ENCODE measurements at regions not wholly inside any gene's neighbourhood (a gene's known extent, or its start where the extent isn't known, plus 50 kb on each side); places are given as distances from the start of the nearest gene placed in this dataset.

DNA sequence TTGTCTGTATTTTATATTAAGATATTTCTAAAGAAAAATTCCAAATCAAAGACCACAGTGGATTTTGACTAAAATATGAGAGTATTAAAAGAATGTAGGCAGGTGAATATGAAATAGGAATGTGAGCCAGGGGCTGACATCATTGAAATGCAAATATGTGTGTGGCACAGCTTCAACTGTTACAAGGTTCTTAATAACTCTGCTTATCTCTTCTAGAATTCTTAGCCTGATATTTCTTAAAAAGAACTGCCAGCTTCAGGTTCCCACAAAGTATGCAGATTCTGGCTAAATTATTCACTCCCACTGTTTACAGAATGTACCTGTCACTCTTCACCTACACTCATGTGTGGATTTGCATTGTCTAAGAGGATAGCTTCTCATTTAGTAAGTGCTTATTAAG lies 274.4 kb downstream of the DIRAS2 start:
- H3K27ac ChIP-seq (ENCODE audit: low read depth): no peak overlapping the region
- ATAC-seq (no peak), DNase-seq (ENCODE audit: low spot score) (no peak)
- no peaks in the 10 kb centered on the region for H3K9me2 ChIP-seq (ENCODE audit: insufficient read depth)
- H4K20me1 ChIP-seq (replicated peaks; ENCODE audit: insufficient read depth): no peaks in the 10 kb centered on the region
- H3K4me1 ChIP-seq (ENCODE audit: insufficient read depth): peaks cover 14% of the 10 kb centered on the region
- H3K4me3 ChIP-seq: no peak overlapping the region
- Mint-ChIP-seq H3K36me3 (ENCODE audit: low read depth) (no peaks in the 10 kb centered on the region), H3K9me3 (no peaks in the 10 kb centered on the region), H3K4me1 (peaks cover 15% of the 10 kb centered on the region), H3K27me3 (ENCODE audit: insufficient read depth, low read depth, poor library complexity) (no peaks in the 10 kb centered on the region), H3K27ac (no peak overlapping the region), H3K4me3 (no peak overlapping the region)
- TF ChIP-seq, protein P1, sequence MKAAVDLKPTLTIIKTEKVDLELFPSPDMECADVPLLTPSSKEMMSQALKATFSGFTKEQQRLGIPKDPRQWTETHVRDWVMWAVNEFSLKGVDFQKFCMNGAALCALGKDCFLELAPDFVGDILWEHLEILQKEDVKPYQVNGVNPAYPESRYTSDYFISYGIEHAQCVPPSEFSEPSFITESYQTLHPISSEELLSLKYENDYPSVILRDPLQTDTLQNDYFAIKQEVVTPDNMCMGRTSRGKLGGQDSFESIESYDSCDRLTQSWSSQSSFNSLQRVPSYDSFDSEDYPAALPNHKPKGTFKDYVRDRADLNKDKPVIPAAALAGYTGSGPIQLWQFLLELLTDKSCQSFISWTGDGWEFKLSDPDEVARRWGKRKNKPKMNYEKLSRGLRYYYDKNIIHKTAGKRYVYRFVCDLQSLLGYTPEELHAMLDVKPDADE (IDR thresholded peaks at IDR 0.05): no peak
- TF ChIP-seq EZH2phosphoT487 (IDR thresholded peaks at IDR 0.05; ENCODE audit: unreplicated experiment): no peak
- no peak for TF ChIP-seq NANOG (IDR thresholded peaks at IDR 0.05; ENCODE audit: borderline replicate concordance)
- TF ChIP-seq CTCF (conservative IDR thresholded peaks at IDR 0.05; ENCODE audit: low read depth in 2 of 2): no peak
- TF ChIP-seq EZH2 (IDR thresholded peaks at IDR 0.05; ENCODE audit: low read depth, unreplicated experiment): no peak
- no peak for TF ChIP-seq JUNB (IDR thresholded peaks at IDR 0.05; ENCODE audit: unreplicated experiment)
- TF ChIP-seq POLR2AphosphoS5 (IDR thresholded peaks at IDR 0.05; ENCODE audit: low read depth): no peak
- TF ChIP-seq CREB1 (CRISPR knock-in tag; IDR thresholded peaks at IDR 0.05; ENCODE audit: low read depth): no peak
- no peak for TF ChIP-seq ZNF462 (CRISPR knock-in tag; IDR thresholded peaks at IDR 0.05)
- TF ChIP-seq ZNF331 (CRISPR knock-in tag; IDR thresholded peaks at IDR 0.05; ENCODE audit: low read depth): no peak
- TF ChIP-seq ZNF114 (CRISPR knock-in tag; IDR thresholded peaks at IDR 0.05): no peak
- TF ChIP-seq REST (IDR thresholded peaks at IDR 0.05; ENCODE audit: unreplicated experiment): no peak
- no peaks in the 10 kb centered on the region for H3K27me3 ChIP-seq (ENCODE audit: insufficient read depth)
- no peak overlapping the region; the same call in 1 of the 2 replicates for H3K4me2 ChIP-seq
- no peaks in the 10 kb centered on the region for H3K36me3 ChIP-seq (ENCODE audit: insufficient read depth)
- no peak overlapping the region for H2AFZ ChIP-seq
- H3F3A ChIP-seq (replicated peaks; ENCODE audit: low read depth): no peaks in the 10 kb centered on the region
- no peaks in the 10 kb centered on the region for H3K79me2 ChIP-seq (replicated peaks; ENCODE audit: insufficient read depth)

Data from GM23338 (cell line).